A673 (cell line): ENCODE measurements at regions not wholly inside any gene's neighbourhood (a gene's known extent, or its start where the extent isn't known, plus 50 kb on each side); places are given as distances from the start of the nearest gene placed in this dataset.
"Not testable (repeated sequence)": the region's sequence is repeated elsewhere in the genome, so short reads cannot be mapped to it uniquely, and the experiment has no call there.

Source experiments
- CTCF ChIP-seq: fragments of 300-800, 200-600 bp; sonication (generic); conservative IDR thresholded peaks from 2 replicates; pipeline ENCODE4 v1.5.1; 2017; ENCODE audit warnings: low read depth, mild to moderate bottlenecking, antibody characterized with exemption, low read length, moderate library complexity, mixed read lengths
- EZH2 ChIP-seq: fragments of 200-600 bp; sonication (generic); IDR thresholded peaks from 2 replicates; pipeline ENCODE4 v1.6.1; 2017; ENCODE audit warnings: borderline replicate concordance, low read depth, mild to moderate bottlenecking, mixed read lengths, antibody characterized with exemption, low read length; ENCODE audit not compliant: poor library complexity, severe bottlenecking

GRCh38 chr19:14285726-14286125, 79.8 kb upstream of the ADGRL1 start:
- not testable (repeated sequence) for TF ChIP-seq CTCF, EZH2
